Omental fat pad (tissue), 3 donors: ENCODE measurements at regions not wholly inside any gene's neighbourhood (a gene's known extent, or its start where the extent isn't known, plus 50 kb on each side); places are given as distances from the start of the nearest gene placed in this dataset.

Experiments used
- ATAC-seq: fragments of 150-250 bp; one replicate; pipeline ENCODE4 v1.9.1; 2016; ENCODE audit warnings: mild to moderate bottlenecking, moderate library complexity; ENCODE audit not compliant: low FRiP score
- DNase-seq: peaks from one replicate; pipeline ENCODE4 v3.0.0-alpha.2; 2019; ENCODE audit warnings: low spot score
- CTCF ChIP-seq, 3 donors: fragments of 450-650 bp; IDR thresholded peaks; one replicate each; pipeline ENCODE4 v1.5.1; 2016 to 2017; ENCODE audit warnings: antibody characterized with exemption in 3 of 3, mild to moderate bottlenecking in 3 of 3, moderate library complexity in 2 of 3

DNA sequence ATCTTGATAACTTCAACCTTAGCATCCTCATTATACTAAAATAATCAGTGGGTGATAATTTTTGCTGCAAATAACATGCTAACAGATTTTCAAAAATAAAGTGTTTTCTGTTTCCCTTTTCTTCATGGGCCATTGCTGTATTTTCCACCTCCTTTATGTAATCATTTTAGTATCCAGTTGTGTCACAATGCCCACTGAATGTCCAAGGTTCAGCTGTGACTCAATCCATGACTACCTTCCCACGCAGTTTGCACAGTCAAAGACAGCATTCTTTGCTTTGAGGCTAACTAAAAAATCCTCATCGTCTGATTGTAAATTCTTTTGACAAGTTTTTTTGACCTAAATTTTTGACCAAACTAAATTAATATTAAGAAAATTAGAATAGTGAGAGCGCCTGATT lies 474.1 kb downstream of the FLRT2 start:
- DNase-seq (no peak), ATAC-seq (no peak)
- no peak for TF ChIP-seq CTCF (IDR thresholded peaks at IDR 0.05)

DNA sequence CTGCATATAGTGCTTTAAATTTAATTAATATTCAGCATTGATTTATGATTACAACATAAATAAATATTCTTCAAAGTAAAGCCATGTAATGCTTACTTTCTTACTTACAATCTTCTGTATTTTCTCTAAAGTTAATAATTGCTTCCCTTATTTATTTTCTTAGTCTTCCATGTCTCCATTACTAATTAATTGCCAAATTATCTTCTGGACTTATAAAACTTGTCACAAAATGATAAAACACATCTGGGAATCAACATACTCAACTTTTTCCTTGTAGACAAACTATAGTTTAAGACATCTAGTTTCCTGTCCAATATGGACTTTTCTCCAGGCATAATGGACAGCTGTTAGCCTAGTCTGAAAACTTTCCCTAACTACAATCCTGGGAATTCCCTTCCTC lies 466.6 kb downstream of the FLRT2 start:
- no peak for ATAC-seq

GRCh38 chr14:85991156-85991555 lies 461.2 kb downstream of the FLRT2 start:
- no peak for ATAC-seq
- no peak for TF ChIP-seq CTCF (IDR thresholded peaks at IDR 0.05)
- no peak for DNase-seq

More for the DNA sequence above, 466.6 kb downstream of the FLRT2 start:
- TF ChIP-seq CTCF (IDR thresholded peaks at IDR 0.05) = no peak
- no peak for DNase-seq

DNA sequence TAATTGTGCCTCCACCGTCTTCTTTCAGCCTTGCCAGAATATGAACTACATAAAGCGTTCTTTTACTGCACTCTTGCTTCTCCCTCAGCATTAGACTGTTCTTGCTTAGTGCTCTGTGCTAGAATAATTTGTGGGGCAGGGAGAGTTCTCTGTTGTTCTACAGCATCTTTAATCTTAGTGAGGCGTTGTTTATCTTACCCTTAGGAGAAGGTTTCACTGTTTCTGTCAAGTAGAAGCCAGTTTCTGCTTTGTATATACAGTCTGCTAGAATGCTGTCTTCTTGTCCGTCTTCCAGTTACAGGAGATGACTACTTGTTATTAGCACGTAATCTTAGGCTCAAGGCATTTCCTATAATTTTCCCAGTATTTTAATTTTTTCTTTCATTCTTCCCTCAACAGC lies 458.0 kb downstream of the FLRT2 start:
- DNase-seq (no peak), ATAC-seq (no peak)
- TF ChIP-seq CTCF (IDR thresholded peaks at IDR 0.05) = no peak

DNA sequence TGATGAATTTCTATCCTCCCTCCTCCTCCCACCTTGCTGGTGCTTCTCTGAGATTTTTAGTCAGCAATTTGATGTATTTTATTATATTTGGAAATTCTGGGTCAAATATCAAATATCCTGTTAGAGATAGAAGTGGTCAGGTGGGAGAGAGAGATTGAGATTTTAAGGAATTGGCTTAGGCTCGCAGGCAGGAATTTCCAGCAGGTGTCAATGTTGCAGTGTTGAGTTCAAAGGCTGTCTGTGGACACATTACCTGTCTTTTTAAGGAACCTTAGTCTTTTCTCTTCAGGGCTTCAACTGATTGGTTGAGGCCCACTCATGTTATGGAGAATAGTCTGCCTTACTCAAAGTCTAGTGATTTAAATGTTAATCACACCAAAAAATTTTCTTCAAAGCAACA lies 457.3 kb downstream of the FLRT2 start:
- no peak for ATAC-seq
- TF ChIP-seq CTCF (IDR thresholded peaks at IDR 0.05) = no peak
- DNase-seq = no peak

DNA sequence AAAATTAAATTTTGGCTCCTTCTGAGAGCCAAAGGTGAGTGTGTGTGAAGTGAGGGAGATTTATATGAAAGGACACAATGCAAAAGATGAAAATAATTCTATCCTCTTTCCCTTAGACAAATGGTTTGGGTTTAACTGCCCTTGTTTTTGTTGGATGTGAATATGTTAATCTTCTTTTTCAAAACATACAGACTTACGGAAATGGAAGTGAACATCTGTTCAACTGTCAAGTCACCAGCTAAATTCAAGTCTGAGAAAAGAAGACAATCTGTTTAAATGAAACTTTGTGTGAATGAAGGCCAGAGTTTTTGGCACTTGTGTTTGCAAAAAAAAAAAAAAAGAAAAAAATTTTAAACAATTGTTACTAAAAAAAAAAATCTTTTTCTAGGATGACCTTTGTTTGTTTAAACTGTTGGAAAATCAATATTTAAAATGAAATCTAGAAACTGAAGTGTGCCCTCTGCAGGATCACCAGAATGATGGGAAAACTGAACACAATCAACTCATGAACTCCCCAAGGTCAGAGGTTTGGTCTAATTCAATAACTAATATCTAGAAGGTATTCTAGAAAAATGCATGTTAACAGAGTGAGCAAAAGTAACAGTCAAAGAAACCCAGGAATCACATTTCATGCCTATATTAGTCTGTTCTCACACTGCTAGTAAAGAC lies 448.8 kb downstream of the FLRT2 start:
- no peak for ATAC-seq
- TF ChIP-seq CTCF (IDR thresholded peaks at IDR 0.05) = no peak
- no peak for DNase-seq

GRCh38 chr14:85974602-85975001 lies 444.7 kb downstream of the FLRT2 start:
- DNase-seq (no peak), ATAC-seq (no peak)
- no peak for TF ChIP-seq CTCF (IDR thresholded peaks at IDR 0.05)
